NCI-H1694 treated with DMSO at 0.1 percent for 48 hours (cell line): ENCODE measurements at regions not wholly inside any gene's neighbourhood (a gene's known extent, or its start where the extent isn't known, plus 50 kb on each side); places are given as distances from the start of the nearest gene placed in this dataset.

Experiments
- DNase-seq: peaks from one replicate; lab custom pipeline; 2025; lab: John Stamatoyannopoulos, UW

GRCh38 chr18:34978533-34978893 is 62.7 kb upstream of the MAPRE2 start:
- DNase-seq: no peak

- peak; percentile 28 for DNase-seq
Observed at GRCh38 chr18:34978953-34979608, 62.1 kb upstream of the MAPRE2 start.

GRCh38 chr18:34981487-34981886 is 59.7 kb upstream of the MAPRE2 start:
- no peak for DNase-seq

GRCh38 chr18:34985963-34986362 is 55.2 kb upstream of the MAPRE2 start:
- DNase-seq: no peak

- no peak for DNase-seq
Observed at GRCh38 chr18:34990597-34990996, 50.6 kb upstream of the MAPRE2 start.

- DNase-seq: no peak
Observed at GRCh38 chr18:34991152-34991551, 50.1 kb upstream of the MAPRE2 start.
